ENCODE measurements at regions not wholly inside any gene's neighbourhood (a gene's known extent, or its start where the extent isn't known, plus 50 kb on each side); places are given as distances from the start of the nearest gene placed in this dataset.
A peak's percentile ranks its signal among the peaks of the same experiment; 100 is the strongest.

- intact Hi-C loops (cut with DNase I): no loop called here
Measured at GRCh38 chr12:65593239-65593701, 231.0 kb upstream of the HMGA2 start.

GRCh38 chr12:65594409-65594808 is 229.9 kb upstream of the HMGA2 start:
- DNase-seq (ENCODE audit: low spot score): no peak
- intact Hi-C loops (cut with DNase I): no loop called here

More at GRCh38 chr12:65593239-65593701, 231.0 kb upstream of the HMGA2 start:
- no peak for DNase-seq (ENCODE audit: low spot score)

- no peak for DNase-seq (ENCODE audit: low spot score)
- intact Hi-C loops (cut with DNase I): no loop called here
Measured at GRCh38 chr12:65595016-65595560, 229.2 kb upstream of the HMGA2 start.

GRCh38 chr12:65596514-65597091 is 227.7 kb upstream of the HMGA2 start:
- no peak for DNase-seq (ENCODE audit: low spot score)
- intact Hi-C loops (cut with DNase I): no loop called here

GRCh38 chr12:65597527-65597926 is 226.8 kb upstream of the HMGA2 start:
- no peak for DNase-seq (ENCODE audit: low spot score)
- intact Hi-C loops (cut with DNase I): no loop called here

- intact Hi-C loops (cut with DNase I): no loop called here
- DNase-seq (ENCODE audit: low spot score): no peak
Measured at GRCh38 chr12:65598688-65599087, 225.6 kb upstream of the HMGA2 start.

GRCh38 chr12:65602253-65602609 is 222.1 kb upstream of the HMGA2 start:
- intact Hi-C loops (cut with DNase I): loop anchor here in 1 of 2 donors (5.0 kb wide), 1 partner anchor 480 kb away; no protein-coding TSS in a partner anchor
- no peak for DNase-seq (ENCODE audit: low spot score)

- intact Hi-C loops (cut with DNase I): loop anchor here in 1 of 2 donors (5.0 kb wide), 1 partner anchor 480 kb away; no protein-coding TSS in a partner anchor
- peak; percentile 89 for DNase-seq (ENCODE audit: low spot score)
Measured at GRCh38 chr12:65602610-65603295, 221.5 kb upstream of the HMGA2 start.

- intact Hi-C loops (cut with DNase I): loop anchor here in 1 of 2 donors (5.0 kb wide), 1 partner anchor 479 kb away; no protein-coding TSS in a partner anchor
- no peak for DNase-seq (ENCODE audit: low spot score)
Measured at GRCh38 chr12:65603438-65604351, 220.6 kb upstream of the HMGA2 start.

- intact Hi-C loops (cut with DNase I): no loop called here
- no peak for DNase-seq (ENCODE audit: low spot score)
Measured at GRCh38 chr12:65605019-65605418, 219.3 kb upstream of the HMGA2 start.

- no peak for DNase-seq (ENCODE audit: low spot score)
- intact Hi-C loops (cut with DNase I): no loop called here
Measured at GRCh38 chr12:65606008-65606766, 218.1 kb upstream of the HMGA2 start.

- intact Hi-C loops (cut with DNase I): no loop called here
- DNase-seq (ENCODE audit: low spot score): no peak
Measured at GRCh38 chr12:65607401-65607841, 216.9 kb upstream of the HMGA2 start.

- no peak for DNase-seq (ENCODE audit: low spot score)
- intact Hi-C loops (cut with DNase I): no loop called here
Measured at GRCh38 chr12:65608319-65608916, 215.9 kb upstream of the HMGA2 start.

- intact Hi-C loops (cut with DNase I): no loop called here
Measured at GRCh38 chr12:65609359-65609771, 214.9 kb upstream of the HMGA2 start.

GRCh38 chr12:65611396-65611795 is 212.9 kb upstream of the HMGA2 start:
- DNase-seq (ENCODE audit: low spot score): no peak
- intact Hi-C loops (cut with DNase I): no loop called here

More at GRCh38 chr12:65609359-65609771, 214.9 kb upstream of the HMGA2 start:
- DNase-seq (ENCODE audit: low spot score): no peak

GRCh38 chr12:65612440-65612839 is 211.8 kb upstream of the HMGA2 start:
- intact Hi-C loops (cut with DNase I): no loop called here
- DNase-seq (ENCODE audit: low spot score): no peak

GRCh38 chr12:65613692-65614091 is 210.6 kb upstream of the HMGA2 start:
- no peak for DNase-seq (ENCODE audit: low spot score)
- intact Hi-C loops (cut with DNase I): no loop called here

- intact Hi-C loops (cut with DNase I): no loop called here
- DNase-seq (ENCODE audit: low spot score): no peak
Measured at GRCh38 chr12:65614259-65614889, 209.9 kb upstream of the HMGA2 start.

All from posterior vena cava (tissue), 2 donors.